ENCODE measurements at regions not wholly inside any gene's neighbourhood (a gene's known extent, or its start where the extent isn't known, plus 50 kb on each side); places are given as distances from the start of the nearest gene placed in this dataset.

DNA sequence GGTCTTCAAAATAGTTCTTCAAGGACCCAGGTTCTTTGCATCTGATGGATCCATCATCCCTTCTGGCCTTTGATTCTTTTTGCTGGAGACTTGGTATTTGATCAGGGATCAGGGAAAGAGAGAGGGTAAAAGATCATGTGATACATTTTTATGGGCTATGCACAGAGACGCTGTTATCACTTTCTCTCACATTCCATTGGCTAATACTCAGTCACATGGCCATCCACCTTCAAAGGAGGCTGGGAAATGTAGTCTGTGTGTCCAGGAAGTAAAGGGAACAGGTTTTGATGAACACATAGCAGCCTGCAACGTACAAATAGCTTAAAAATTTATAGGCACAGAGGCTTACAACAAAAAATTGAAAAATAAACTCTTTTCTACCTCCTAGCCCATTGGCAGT, 629.6 kb upstream of the FANCL start:
- no peak for DNase-seq

DNA sequence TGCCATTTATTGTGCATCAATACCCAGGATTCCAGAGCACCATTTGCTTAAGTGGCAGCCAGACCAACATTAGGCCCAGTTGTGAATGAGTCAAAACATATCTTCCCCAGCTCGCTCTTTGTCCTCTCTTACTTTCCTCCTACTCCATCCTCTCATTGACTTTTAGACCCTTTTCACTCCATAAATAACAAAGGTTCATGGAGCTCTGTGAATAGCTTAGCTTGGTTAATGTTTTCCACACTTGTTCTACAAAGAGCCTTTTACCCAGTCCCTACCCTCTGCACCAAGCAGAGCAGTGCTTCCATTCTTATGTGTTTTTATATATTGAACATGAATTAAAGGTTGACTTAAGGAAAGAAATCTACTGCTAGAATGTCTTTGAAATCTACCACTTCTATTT, 625.8 kb upstream of the FANCL start:
- no peak for DNase-seq

DNA sequence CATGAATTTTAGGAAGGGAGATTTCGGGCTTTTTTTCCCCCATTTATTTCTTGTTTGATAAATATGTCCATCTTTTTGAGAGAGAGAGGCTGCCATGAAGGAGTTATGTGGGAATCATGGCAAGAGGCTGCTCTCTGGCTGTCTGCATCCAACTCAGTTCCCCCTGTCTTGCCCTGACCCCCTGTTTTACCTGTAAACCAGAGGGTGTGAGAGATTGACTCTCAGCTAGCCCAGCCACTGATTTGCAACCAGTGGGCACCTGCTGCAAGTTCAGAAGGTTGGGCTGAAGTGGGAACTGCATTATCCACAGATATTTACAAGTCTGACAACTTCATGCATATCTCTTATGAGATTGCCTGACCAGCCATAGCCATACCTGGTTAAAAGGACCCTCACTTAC, 625.4 kb upstream of the FANCL start:
- DNase-seq: no peak

DNA sequence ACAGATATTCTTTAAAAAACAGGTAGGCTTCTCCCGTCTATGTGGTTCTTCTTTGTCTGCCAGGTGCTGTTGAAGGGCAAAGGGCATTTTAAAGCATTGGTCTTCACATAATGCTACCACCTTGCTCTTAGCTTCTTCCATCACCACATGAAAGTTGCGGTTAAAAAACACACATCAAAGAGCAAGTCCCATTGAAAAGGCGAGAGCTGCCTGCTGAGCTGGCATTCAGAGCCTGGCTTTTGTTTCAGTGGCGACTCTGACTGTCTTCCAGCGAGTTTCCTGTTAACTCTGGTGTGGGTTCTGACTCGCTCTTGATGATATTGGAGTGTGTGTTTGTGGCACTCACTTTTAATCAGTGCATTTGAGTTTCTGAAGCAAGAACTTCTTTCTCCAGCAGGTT, 624.9 kb upstream of the FANCL start:
- DNase-seq: no peak

DNA sequence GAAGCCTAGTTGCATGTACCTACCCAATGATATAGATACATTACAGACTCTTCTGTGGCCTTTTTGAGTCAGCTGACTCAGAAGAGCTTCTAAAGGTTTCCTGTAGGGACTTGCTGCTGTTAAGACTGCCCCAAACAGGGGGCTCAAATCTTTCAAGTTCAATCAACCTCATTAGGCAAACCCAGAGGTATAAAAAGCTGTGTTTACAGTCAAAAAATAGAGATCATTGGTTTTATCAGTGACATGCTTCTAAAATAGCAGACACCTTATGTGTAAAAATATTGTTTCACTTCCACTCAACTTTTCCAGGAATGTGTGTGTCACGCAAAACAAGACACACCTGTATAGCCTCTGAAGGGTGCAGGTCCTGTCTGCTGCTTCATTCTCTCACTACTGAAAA, 624.3 kb upstream of the FANCL start:
- no peak for DNase-seq

DNA sequence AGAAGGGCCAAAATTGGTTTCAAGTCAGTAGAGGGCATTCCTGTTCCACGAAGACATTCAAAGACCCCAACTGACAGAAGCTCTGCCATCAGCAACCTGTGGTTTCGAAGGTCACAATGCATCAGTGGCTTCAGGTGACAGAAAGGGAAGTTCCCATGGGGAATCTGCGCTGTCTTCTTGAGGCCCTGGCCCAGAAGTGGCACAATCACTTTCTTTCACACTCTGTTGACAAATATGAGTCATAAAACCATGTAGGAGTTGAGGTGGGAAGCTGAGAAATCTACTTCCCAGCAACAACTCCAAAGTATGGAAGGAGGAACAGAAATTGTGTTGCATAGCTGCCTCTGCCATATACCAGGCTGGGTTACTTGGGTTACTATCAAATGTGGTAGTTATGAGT, 621.1 kb upstream of the FANCL start:
- no peak for DNase-seq

DNA sequence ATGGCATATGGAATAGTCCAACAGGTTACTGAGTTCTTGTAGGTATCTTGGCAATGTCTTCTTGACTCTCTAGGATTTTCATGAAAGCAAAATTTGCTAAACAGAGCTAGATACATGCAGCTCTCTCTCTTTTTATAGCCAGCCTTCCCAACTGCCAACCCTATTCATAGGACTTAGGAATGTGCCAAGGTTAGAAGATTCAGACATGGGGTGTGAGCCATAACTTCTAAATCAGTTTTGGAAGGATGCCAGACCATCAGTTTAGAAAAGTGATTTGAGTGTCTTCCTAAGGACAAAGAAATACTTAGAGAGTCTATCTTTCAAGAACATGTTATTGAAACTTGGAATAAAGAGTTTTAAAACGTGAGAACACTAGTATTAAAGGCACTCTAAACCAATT, 619.5 kb upstream of the FANCL start:
- DNase-seq: no peak

DNA sequence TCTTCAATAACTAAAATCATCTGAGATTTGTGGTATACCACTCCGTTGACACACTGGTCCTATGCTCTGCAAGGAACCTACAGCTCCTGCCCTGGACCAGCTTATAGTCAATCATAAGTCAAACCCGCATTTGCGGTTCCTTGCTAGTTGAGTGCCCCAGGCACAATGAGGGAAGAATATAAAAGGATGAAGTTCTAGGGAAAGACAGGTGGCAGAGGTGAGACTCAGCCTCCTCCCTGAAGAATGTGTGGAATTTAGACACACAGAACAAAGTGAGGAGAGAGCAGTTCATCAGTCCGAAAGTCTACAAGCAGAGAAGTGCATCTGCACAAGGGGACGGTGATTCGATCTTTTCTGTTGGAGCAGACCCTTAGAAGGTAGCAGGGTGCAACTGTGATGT, 615.0 kb upstream of the FANCL start:
- no peak for DNase-seq

DNA sequence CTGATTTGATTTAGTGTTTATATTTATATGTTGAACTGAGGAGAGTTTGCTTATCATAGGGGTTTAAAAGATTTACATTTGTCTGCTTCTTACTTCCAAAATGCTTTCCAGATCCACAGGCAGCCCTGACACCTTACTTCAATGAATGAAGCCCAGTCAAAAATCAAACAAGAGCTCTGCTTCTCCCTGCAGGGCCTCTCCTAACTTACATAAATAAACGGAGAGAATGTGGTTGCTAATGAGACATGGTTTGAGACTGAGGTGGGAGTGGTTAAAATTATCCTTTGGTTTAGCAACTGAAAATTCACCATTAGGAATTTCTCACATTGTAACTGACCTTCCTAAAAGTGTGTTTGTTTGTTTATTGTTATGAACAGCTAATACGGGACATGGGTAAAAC, 612.3 kb upstream of the FANCL start:
- DNase-seq: no peak

DNA sequence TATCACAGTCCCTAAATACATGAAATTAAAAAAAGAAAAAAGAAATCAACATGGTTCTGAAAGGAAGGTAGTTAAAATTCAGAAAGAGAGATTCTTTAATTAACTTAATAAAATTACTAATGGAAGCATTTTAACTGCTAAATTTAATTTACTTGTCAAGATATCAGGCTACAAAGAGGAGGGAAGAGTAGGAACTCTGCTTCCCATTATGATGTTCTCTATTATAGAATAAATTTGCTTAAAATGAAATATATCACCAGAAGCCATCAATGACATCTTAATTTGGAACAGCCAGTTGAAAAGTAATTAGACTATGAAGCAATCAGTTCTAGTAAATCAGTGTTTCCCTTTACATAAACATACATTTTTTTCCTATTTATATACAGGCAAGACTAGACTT, 611.8 kb upstream of the FANCL start:
- no peak for DNase-seq

DNA sequence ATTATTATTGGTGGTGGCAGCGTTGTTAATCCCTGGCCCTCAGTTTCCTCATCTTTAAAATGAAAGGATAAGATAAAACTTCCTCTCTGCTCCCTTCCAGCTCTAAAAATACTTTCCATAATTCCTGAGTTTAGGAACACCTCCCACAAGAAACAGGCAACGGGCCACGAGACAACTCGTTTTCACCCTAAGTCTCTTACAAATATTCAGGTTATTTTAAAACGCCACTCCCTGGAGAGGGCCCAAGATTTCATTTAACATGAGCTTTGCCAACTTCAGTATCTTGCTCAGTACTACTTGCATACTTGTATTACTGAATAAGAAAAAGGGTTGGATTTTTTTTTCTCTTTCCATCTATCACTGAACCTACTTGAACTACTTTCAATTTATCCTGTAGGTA, 611.1 kb upstream of the FANCL start:
- DNase-seq: no peak

DNA sequence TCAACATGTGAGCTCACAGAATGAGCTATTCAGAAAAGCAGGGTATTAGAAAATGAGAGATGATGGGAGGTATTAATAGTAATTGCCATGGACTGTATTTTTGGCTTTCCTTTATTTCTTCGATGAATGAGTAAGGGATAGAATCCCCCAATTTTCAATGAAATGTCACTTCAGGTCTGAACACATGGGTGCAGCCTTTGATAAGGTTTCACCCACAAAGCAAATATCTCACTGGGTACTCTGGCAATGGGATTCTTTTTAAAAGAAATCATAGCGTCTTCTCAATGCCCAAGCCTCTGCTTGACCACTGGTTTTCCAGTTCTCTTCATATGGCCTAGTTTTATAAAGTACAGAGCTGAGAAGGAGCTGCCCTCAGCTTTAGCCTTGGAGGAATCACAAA, 610.5 kb upstream of the FANCL start:
- no peak for DNase-seq

DNA sequence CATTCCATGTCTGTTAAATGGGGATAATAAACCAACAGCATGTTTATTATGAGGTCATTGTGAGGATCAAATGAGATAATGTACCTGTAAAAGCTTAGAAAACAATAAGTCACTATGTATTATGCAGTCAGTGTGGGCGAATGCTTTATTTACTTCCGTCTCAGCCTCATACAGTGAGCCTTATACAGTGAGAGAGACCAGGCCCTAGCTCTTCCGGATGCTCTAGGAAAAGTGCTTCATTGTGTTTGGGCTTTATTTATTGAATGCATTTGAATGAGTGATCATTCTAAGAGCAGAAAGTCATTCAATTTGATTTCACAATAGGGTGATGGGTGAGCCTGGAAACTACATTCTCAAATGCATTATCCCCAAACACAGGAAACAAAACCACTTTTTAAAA, 603.9 kb upstream of the FANCL start:
- no peak for DNase-seq

DNA sequence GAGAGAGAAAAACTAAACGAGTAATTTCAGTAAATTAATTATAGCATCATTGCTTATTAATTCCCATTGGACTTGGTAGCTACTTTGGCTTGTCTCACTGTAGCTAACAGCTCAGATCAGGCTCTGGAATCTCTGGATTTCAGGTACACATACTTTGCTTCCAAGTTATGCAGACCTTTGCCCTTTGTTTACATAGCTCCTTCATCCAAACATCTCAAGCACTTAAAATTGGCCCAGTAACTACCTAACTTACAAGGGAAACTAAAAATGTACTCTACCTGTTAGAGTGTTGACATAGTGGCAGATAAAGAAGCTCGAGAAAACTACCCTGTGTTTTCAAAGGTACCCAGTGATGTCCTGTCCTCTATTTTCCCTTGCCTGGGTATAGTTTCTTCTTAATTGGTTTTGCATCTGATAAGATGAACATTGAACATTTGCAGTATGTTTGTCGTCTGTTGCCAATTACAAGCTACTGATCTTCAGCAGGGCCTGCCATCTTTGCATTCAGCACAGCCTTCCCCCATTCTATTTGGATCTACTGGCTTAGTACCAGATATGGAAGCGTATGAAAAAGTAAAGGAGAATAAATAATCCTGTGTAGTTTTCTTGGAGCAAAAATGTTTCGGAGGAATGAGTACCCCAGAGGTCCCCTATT, 601.5 kb upstream of the FANCL start:
- DNase-seq: no peak

DNA sequence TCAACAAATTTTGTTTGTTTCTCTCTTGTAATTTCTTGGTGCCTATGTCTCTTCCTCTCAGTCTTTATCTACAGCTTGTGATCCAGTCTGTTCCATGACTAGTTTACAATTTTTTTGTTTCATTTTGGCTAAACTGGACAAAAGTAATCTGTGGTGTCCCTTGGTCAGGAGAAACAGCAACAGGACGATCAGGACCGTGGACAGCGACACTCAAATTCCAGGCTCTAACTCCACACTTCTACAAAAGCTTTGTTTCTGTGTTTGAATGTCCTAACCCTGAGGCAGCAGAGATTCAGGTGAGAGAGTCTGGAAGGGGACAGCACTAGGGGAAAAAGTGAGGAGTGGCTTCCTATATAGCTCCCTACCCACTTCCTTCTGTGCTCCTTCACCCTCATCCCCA, 593.3 kb upstream of the FANCL start:
- no peak for DNase-seq

DNA sequence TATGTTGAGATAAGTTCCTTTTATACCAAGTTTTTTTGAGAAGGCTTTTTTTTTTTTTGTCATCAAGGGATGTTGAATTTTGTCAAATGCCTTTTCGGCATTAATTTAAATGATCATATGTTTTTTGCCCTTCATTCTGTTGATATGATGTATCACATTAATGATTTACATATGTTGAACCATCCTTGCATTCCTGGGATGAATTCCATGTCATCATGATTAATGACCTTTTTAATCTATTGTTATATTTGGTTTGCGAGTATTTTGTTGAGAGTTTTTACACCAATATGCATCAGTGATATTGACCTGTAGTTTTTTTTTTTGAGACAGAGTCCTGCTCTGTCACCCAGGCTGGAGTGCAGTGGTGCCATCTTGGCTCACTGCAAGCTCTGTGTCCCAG, 585.7 kb upstream of the FANCL start:
- no peak for DNase-seq

DNA sequence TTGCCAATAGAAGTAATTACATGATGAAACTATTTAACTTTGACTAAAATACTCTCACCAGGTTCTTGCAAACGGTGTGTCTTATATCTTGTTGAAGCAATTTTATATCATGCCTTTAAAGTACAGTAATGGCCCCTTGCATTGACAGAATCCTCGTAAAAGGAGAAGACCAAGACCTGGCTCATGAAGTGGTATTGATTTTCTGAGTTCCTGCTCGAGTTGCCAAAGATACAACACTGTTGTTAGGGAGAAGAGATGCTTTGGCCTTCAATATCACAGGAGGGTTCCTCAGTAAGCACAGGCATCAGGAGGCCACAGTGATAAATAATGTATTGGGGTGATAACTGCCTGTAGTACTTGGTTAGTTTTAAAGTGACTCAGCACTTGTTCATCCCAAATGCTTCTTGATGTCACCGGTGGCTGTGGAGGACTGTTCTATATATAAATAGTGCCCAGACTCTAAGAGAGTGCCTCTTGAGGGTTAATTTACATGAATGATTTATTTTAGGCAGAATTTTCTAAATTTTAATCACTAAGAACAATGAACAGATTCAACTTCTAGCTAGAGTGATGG, 571.7 kb upstream of the FANCL start:
- DNase-seq: no peak

DNA sequence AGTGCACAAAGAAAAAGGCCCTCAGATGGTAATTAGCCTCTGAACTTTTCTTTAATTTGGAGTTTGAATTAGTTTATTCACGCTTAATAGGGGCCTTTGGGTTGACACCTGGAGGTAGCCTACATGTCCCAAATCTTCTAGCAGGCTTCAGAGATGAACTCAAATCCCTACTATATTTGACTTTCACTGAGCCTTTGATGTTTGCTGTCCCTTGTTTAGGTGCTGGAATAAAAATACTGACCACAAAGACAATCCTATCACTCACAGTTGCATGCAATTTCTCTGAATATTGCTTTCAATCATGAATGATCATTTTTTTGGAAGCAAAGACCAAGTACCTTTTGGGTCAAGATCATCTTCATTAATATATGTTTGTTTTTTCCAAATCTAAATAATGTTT, 564.0 kb upstream of the FANCL start:
- no peak for DNase-seq

DNA sequence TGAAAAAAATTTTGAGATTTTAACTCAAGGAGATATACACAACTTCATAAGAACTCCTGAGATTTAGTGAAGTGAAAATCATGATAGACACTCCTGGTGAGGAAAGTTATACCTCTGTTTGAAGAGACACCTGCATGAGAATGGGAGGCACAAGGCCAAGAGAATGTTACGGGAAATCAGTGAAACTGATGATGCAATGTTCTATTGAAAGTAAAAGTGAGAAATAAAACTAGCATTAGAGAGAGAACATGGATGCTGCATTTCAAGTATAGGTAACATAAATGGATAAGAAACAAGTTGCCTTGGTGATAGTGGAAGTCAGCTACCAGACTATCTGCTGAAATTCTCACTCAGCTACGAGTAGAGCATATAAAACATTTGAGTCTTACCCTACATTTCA, 562.1 kb upstream of the FANCL start:
- DNase-seq: no peak

DNA sequence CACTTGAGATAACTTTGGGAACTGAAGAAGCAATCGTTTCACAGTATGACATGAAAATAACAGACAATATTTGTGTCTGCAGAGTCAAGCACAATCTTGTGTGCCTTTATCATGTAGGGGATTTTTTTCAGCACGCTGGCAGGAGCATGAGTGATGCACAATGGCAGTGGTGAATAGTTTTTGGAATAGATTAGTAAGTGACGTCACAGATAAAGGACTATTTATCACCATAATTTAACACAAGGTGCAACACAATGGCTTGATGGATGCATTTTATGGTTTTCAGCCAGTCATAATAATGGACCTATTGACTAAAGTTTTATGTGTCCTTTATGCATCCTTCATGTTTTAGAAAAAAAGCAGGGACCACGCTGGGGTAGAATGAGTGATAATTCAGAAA, 559.8 kb upstream of the FANCL start:
- DNase-seq: no peak

DNA sequence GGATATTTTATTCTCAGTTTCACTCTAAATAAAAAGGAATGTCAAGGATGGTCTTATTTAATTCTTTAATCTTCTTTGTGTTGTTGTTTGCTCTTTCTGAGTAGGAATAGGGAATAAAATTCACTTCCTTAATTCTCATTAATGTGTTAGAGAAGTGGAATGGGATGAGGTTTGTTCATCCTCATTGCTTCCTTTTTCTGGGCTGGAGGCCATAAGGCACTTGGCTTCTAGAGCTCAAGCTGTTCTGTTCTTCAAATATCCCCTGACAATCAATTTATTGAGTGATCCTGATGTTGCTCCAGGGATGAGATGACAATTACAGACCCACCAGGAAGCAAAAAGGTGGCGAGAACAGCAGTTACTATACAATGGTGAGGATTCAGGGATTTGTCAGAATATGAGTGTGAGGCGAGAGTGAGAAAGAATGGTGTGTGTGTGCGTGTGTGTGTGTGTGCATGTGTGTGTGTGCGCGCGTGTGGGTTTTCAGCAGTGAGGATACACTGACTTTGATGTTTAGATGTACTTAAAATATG, 557.6 kb upstream of the FANCL start:
- no peak for DNase-seq

DNA sequence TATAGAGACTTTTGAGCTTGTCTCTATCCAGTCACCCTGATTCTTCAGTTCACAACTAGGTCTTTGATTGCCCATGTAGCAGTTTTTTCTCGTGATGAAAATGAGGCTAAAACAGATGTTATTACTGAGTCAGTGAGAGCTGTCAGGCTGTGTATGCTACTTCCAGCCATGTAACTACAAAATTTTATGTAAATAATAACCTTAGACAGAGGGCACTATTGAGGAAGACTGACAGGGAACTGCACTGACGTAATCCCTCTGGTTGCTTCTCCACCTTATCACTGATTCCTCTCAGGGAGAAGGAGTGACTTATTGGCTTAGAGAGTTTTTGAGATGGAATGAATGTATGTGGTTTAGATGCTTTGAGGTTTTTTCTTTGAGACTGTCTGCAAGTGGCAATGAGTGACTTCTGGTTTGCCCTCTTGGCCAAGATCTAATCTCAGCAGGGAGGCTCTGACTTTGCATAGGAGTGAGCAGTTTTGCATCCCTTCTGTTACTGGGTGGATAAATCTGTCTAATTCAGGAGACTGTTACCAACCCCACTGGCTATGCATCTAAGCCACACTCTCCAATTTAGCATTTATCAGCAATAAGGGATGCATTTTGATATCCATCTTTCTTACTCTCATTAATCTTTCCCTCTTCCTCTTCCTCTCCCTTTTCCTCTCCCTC, 555.2 kb upstream of the FANCL start:
- no peak for DNase-seq

DNA sequence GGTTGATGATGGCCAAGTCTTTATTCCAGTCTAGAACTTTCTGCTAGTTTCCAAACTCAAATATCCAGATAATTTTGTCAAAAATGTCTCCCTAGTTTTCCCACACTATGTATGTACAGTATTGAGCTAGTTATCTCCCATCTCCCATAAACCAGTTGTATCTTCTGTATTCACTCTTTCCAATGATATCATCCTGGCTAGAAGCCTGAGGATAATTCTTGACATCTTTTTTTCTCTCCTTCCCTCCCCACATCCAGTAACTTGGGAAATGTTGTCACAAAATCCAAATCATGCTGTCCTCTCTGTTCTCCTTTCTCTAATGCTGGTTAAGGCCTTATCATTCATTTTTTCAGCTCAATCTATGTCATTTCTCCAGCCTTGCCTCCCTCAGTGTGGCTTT, 553.8 kb upstream of the FANCL start:
- DNase-seq: no peak

DNA sequence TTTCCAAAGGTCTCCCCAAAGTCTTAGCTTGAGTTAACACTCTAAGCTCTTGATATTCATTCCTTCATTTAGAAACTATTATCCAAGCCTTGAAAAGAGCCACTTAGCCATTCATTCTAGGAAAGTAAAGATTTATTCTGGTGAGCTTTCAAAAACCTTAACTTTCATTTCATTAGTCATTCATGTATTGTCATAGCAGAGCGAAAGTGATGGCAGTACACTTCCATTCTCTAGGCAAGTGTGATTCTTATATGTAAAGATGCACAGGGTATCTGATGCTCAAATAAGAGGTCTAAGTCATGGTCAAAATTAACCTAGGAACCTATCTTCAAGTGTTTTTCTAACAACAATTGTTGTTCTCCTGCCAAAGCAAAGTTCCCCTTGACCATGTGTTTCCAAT, 553.0 kb upstream of the FANCL start:
- no peak for DNase-seq

DNA sequence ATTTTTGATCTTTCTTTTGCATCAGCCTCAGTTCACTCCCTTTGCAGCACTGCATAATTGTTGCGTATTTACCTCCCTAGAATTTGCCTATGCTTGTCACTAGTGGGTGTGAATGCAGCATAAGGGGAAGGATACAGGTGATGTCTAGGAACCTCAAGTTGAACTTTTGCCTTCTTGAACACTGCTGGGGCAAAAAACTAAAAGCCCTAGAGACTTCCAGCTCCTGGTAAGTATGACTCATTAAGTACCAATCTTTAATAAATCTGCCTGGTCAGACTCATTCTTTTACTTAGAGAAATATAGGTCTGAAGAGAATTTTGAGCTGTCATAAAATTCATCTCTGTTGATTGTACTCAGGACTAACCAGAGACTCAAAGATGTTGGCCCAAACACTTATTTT, 547.3 kb upstream of the FANCL start:
- no peak for DNase-seq
